H1 (cell line): ENCODE measurements at regions not wholly inside any gene's neighbourhood (a gene's known extent, or its start where the extent isn't known, plus 50 kb on each side); places are given as distances from the start of the nearest gene placed in this dataset.

Experiments
- CTCF ChIA-PET: fragments of 300-600 bp; sonication (Branson Sonifier 250); formaldehyde crosslinking; loops from one replicate; lab custom pipeline; 2021; ENCODE audit not compliant: partially characterized antibody; lab: Charles Lee
- POLR2A ChIA-PET: fragments of 300-600 bp; sonication (Branson Sonifier 250); formaldehyde crosslinking; loops from one replicate; lab custom pipeline; 2021; ENCODE audit warnings: inconsistent platforms; ENCODE audit not compliant: partially characterized antibody; lab: Charles Lee
- DNase-seq, 2 experiments: peaks; one replicate each; pipeline versions ENCODE4 v3.0.0 to v3.0.0-alpha.2; 2010 to 2022; ENCODE audit warnings: low spot score in 2 of 2, low read depth in 1 of 2, mixed read lengths in 1 of 2
- FAIRE-seq: peaks from 2 replicates; lab custom pipeline; 2011; peaks lifted over from hg19 to GRCh38; lab: Jason Lieb, UNC
- H2AFZ ChIP-seq: 2 replicates; pipeline ENCODE4 v1.8.1; 2012; ENCODE audit warnings: low read length, inconsistent platforms
- H2AK5ac ChIP-seq: 2 replicates; pipeline ENCODE4 v1.6.1; 2013; ENCODE audit warnings: low read depth, low read length
- H2BK120ac ChIP-seq: replicated peaks from 2 replicates; pipeline ENCODE3; 2013; ENCODE audit warnings: low read depth, low read length, inconsistent platforms
- H2BK12ac ChIP-seq: 2 replicates; pipeline ENCODE4 v1.6.1; 2013; ENCODE audit warnings: low read depth, low read length
- H2BK15ac ChIP-seq: 2 replicates; pipeline ENCODE4 v1.6.1; 2013; ENCODE audit warnings: low read length
- H2BK20ac ChIP-seq: 2 replicates; pipeline ENCODE4 v1.6.1; 2013; ENCODE audit warnings: low read length
- H2BK5ac ChIP-seq: 2 replicates; pipeline ENCODE4 v1.6.1; 2013; ENCODE audit warnings: low read depth, low read length
- H3K14ac ChIP-seq: 2 replicates; pipeline ENCODE4 v1.6.1; 2013; ENCODE audit warnings: inconsistent platforms; ENCODE audit not compliant: insufficient read length
- H3K18ac ChIP-seq: 2 replicates; pipeline ENCODE4 v1.6.1; 2013; ENCODE audit warnings: low read length; ENCODE audit errors: extremely low read depth
- H3K23ac ChIP-seq: 2 replicates; pipeline ENCODE4 v1.6.1; 2013; ENCODE audit warnings: inconsistent platforms; ENCODE audit not compliant: insufficient read length
- H3K23me2 ChIP-seq: 2 replicates; pipeline ENCODE4 v1.6.1; 2013; ENCODE audit warnings: low read depth, low read length
- H3K27ac ChIP-seq: 2 replicates; pipeline ENCODE4 v1.6.1; 2011; ENCODE audit warnings: low read depth, low read length, inconsistent platforms
- H3K27me3 ChIP-seq, 4 experiments: replicated peaks in 1 of 4; 1 replicate in 1 of 4; 2 replicates in 3 of 4; pipeline versions ENCODE4 v1.6.1 to v1.8.1; 2011 to 2013; ENCODE audit warnings: low read length in 3 of 4, mild to moderate bottlenecking in 3 of 4, inconsistent platforms in 2 of 4, mixed read lengths in 2 of 4, moderate library complexity in 1 of 4; ENCODE audit not compliant: control insufficient read depth in 3 of 4, insufficient read depth in 3 of 4; ENCODE audit errors: extremely low read depth in 1 of 4
- H3K36me3 ChIP-seq, 4 experiments: 2 replicates each; pipeline versions ENCODE4 v1.6.1 to v1.8.1; 2011 to 2013; ENCODE audit warnings: mild to moderate bottlenecking in 4 of 4, low read length in 3 of 4, moderate library complexity in 2 of 4, control low read depth in 1 of 4, inconsistent platforms in 1 of 4; ENCODE audit not compliant: insufficient read depth in 4 of 4, control insufficient read depth in 2 of 4
- H3K4ac ChIP-seq: replicated peaks from 2 replicates; pipeline ENCODE3; 2013; ENCODE audit warnings: low read length, low read depth, mixed read lengths, inconsistent platforms; ENCODE audit not compliant: insufficient read length
- H3K4me1 ChIP-seq, 4 experiments: replicated peaks in 1 of 4; 1 replicate in 1 of 4; 2 replicates in 3 of 4; pipeline versions ENCODE4 v1.6.1 to v1.8.1; 2011 to 2013; ENCODE audit warnings: low read length in 3 of 4, inconsistent platforms in 2 of 4, mixed read lengths in 1 of 4; ENCODE audit not compliant: insufficient read depth in 4 of 4, control insufficient read depth in 3 of 4
- H3K4me2 ChIP-seq, 2 experiments: 2 replicates each; pipeline versions ENCODE4 v1.6.1 to v1.8.1; 2011 to 2013; ENCODE audit warnings: low read depth in 2 of 2, low read length in 2 of 2, control low read depth in 1 of 2, inconsistent platforms in 1 of 2, mild to moderate bottlenecking in 1 of 2; ENCODE audit not compliant: insufficient read depth in 1 of 2
- H3K4me3 ChIP-seq, 4 experiments: fragments of 200-600, 300-600 bp in 1 of 4; sonication (generic), shearing (Covaris generic), sonication (Bioruptor Twin) in 1 of 4; 2 replicates each; pipeline versions ENCODE4 v1.5.1 to v1.8.1; 2011 to 2016; ENCODE audit warnings: low read length in 4 of 4, low read depth in 3 of 4, control low read depth in 2 of 4, inconsistent platforms in 2 of 4, mild to moderate bottlenecking in 2 of 4, mixed read lengths in 1 of 4, moderate library complexity in 1 of 4; ENCODE audit not compliant: insufficient read depth in 2 of 4; ENCODE audit errors: extremely low read depth in 1 of 4
- H3K56ac ChIP-seq: replicated peaks from 2 replicates; pipeline ENCODE3; 2013; ENCODE audit warnings: low read depth, mild to moderate bottlenecking, mixed read lengths, low read length, inconsistent platforms; ENCODE audit not compliant: insufficient read length
- H3K79me1 ChIP-seq: 2 replicates; pipeline ENCODE4 v1.6.1; 2013; ENCODE audit warnings: low read depth, low read length, control low read depth
- H3K79me2 ChIP-seq, 2 experiments: 2 replicates each; pipeline versions ENCODE4 v1.6.1 to v1.8.1; 2012 to 2013; ENCODE audit warnings: low read length in 2 of 2, mild to moderate bottlenecking in 2 of 2, inconsistent platforms in 1 of 2; ENCODE audit not compliant: insufficient read depth in 2 of 2, control insufficient read depth in 1 of 2
- H3K9ac ChIP-seq, 4 experiments: replicated peaks in 1 of 4; 1 replicate in 1 of 4; 2 replicates in 3 of 4; pipeline versions ENCODE4 v1.6.1 to v1.8.1; 2011 to 2013; ENCODE audit warnings: low read depth in 3 of 4, low read length in 3 of 4, control low read depth in 2 of 4, mild to moderate bottlenecking in 2 of 4, moderate library complexity in 2 of 4, inconsistent platforms in 1 of 4; ENCODE audit errors: extremely low read depth in 1 of 4
- H3K9me3 ChIP-seq, 2 experiments: 2 replicates each; pipeline versions ENCODE4 v1.6.1 to v1.8.1; 2012 to 2013; ENCODE audit warnings: mild to moderate bottlenecking in 2 of 2, moderate library complexity in 2 of 2, control low read depth in 1 of 2, inconsistent platforms in 1 of 2, low read depth in 1 of 2, low read length in 1 of 2, mixed read lengths in 1 of 2; ENCODE audit not compliant: insufficient read depth in 2 of 2
- H4K20me1 ChIP-seq, 2 experiments: replicated peaks in 1 of 2; 2 replicates each; pipeline versions ENCODE3 to v1.8.1; 2011 to 2013; ENCODE audit warnings: inconsistent platforms in 2 of 2, low read length in 2 of 2, mild to moderate bottlenecking in 1 of 2; ENCODE audit not compliant: insufficient read depth in 2 of 2, control insufficient read depth in 1 of 2
- H4K5ac ChIP-seq: 2 replicates; pipeline ENCODE4 v1.6.1; 2013; ENCODE audit warnings: low read length, low read depth, mixed read lengths, inconsistent platforms; ENCODE audit not compliant: insufficient read length
- H4K8ac ChIP-seq: 2 replicates; pipeline ENCODE4 v1.8.0; 2013; ENCODE audit warnings: mild to moderate bottlenecking, moderate library complexity, low read length, inconsistent platforms; ENCODE audit not compliant: insufficient read depth; ENCODE audit errors: extremely low read depth
- H4K91ac ChIP-seq: replicated peaks from 2 replicates; pipeline ENCODE3; 2013; ENCODE audit warnings: low read length, mixed read lengths, inconsistent platforms; ENCODE audit not compliant: insufficient read length
- ATF2 ChIP-seq: IDR thresholded peaks from 2 replicates; pipeline ENCODE4 v1.6.1; 2012; ENCODE audit warnings: low read length, inconsistent platforms
- E2F6 ChIP-seq: IDR thresholded peaks from 2 replicates; pipeline ENCODE4 v1.6.1; 2012; ENCODE audit warnings: inconsistent platforms
- PHF8 ChIP-seq: fragments of 200-600 bp; sonication (generic); conservative IDR thresholded peaks from 2 replicates; pipeline ENCODE4 v1.7.1; 2012; ENCODE audit warnings: low read depth, mild to moderate bottlenecking, inconsistent platforms, low read length, moderate library complexity
- RAD21 ChIP-seq, 2 experiments: IDR thresholded peaks in 1 of 2; conservative IDR thresholded peaks in 1 of 2; 2 replicates each; pipeline ENCODE4 v1.6.1; 2011; ENCODE audit warnings: low read depth in 2 of 2, low read length in 2 of 2, improper control_type of control experiment in 1 of 2, inconsistent platforms in 1 of 2, mild to moderate bottlenecking in 1 of 2, moderate library complexity in 1 of 2
- RNF2 ChIP-seq: fragments of 200-900, 300-1000 bp; sonication (generic); IDR thresholded peaks from 2 replicates; pipeline ENCODE4 v1.7.1; 2016; ENCODE audit warnings: borderline replicate concordance, low read depth, mild to moderate bottlenecking, antibody characterized with exemption, low read length; ENCODE audit not compliant: poor library complexity, severe bottlenecking; ENCODE audit errors: missing control alignments
- SP4 ChIP-seq: IDR thresholded peaks from 2 replicates; pipeline ENCODE4 v1.6.1; 2012; ENCODE audit warnings: low read length, inconsistent platforms
- ZNF274 ChIP-seq: IDR thresholded peaks from 2 replicates; pipeline ENCODE4 v1.7.0; 2012; ENCODE audit warnings: low read length, borderline replicate concordance; ENCODE audit errors: extremely low read depth
- WGBS, 2 experiments: shearing (Covaris generic) in 1 of 2; methylation state at CpG; one replicate each; pipeline versions ENCODE4 v1.1.6 to v1.1.7; 2013 to 2015; ENCODE audit warnings: low lambda C conversion rate in 2 of 2, mixed read lengths in 2 of 2, inconsistent platforms in 1 of 2, low coverage in 1 of 2, missing lambda C conversion rate in 1 of 2; ENCODE audit not compliant: insufficient replicate concordance in 2 of 2, insufficient coverage in 1 of 2, insufficient read length in 1 of 2; ENCODE audit errors: extremely low coverage in 1 of 2, missing lambda C conversion rate in 1 of 2; 5-methylcytosine and 5-hydroxymethylcytosine counted together

DNA sequence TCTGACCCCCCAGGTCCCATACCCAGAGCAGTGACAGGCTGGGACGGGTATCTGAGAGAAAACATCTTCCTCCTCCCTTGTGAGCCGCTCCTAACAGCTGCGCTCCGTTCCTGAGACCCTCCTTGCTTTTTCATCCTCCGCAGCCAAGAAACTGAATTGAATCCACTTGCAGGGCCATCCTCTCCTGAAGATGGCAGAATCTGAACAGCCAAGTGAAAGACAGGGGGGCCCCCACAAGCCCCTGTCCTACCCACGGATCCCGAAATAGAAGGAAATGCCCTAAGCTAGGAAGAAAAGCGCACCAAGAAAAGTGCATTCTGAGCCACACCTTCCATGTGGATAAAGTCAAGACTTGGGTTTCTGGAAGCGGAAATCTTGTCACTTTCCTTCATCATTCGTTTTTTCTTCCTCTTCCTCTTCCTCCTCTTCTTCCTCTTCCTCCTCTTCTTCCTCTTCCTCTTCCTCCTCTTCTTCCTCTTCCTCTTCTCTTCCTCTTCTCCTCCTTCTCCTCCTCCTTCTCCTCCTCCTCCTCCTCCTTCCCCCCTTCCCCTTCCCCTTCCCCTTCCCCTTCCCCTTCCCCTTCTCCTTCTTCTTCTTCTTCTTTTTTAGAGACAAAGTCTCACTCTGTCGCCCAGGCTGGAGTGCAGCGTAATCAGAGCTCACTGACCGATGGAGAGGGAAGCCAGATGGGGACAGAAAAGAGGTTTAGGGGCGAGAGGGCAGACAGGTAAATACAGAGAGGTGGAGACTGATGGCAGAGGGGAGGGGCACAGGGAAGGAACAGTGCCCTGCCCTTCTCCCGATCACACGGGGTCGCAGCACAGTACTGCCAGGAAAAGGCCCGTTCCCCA lies 86.0 kb upstream of the WWC2 start:
- Histone ChIP-seq H3K23ac (no peak overlapping the region), H3K27ac (no peak overlapping the region), H3K4me2 (peak overlapping the region; percentile 61 to 66), H3K4me3 (peak overlapping the region; percentile 24 to 47 (median 29); a peak in 5 of 8 replicates), H2BK20ac (no peak overlapping the region), H3K79me2 (no peaks in the 10 kb centered on the region), H3K27me3 (peaks cover 0 to 2% (median 0%) of the 10 kb centered on the region in 4 experiments; a peak in 3 of 7 replicates), H2BK12ac (no peak overlapping the region; the same call in 1 of the 2 replicates), H3K56ac (no peak overlapping the region), H4K91ac (no peak overlapping the region), H2BK120ac (no peak overlapping the region), H4K20me1 (no peaks in the 10 kb centered on the region), H3K4ac (no peak overlapping the region), H4K5ac (no peak overlapping the region), H3K79me1 (no peaks in the 10 kb centered on the region), H2AK5ac (no peak overlapping the region), H2BK15ac (no peak overlapping the region), H3K9ac (no peak overlapping the region), H2AFZ (peak overlapping the region; percentile 95), H3K18ac (no peak overlapping the region), H2BK5ac (no peak overlapping the region), H4K8ac (no peak overlapping the region), H3K14ac (no peak overlapping the region), H3K4me1 (peaks cover 0 to 4% (median 2%) of the 10 kb centered on the region in 4 experiments; a peak in 2 of 7 replicates), H3K23me2 (peaks cover 3% of the 10 kb centered on the region), H3K36me3 (no peaks in the 10 kb centered on the region), H3K9me3 (no peaks in the 10 kb centered on the region)
- POLR2A ChIA-PET, result interaction anchor here (1.1 kb wide), 1 partner anchor 84 kb away, joined by 3 read pairs; no protein-coding TSS in a partner anchor
- CTCF ChIA-PET, result interaction anchor here (0.8 to 8.4 kb wide), 30 partner anchors 9 to 288 kb away, joined by 3 to 69 read pairs (median 4); no protein-coding TSS in a partner anchor
- peak; percentile 13 for FAIRE-seq
- DNase-seq, result peak in 1 of 2 experiments; percentile 54
- WGBS, 2 experiments, result 56% methylated on average over 15 of the region's 18 CpGs; no CpG with 5 or more reads in 1 of the 2 experiments
- no peak for TF ChIP-seq E2F6
- no peak for TF ChIP-seq PHF8
- no peak for TF ChIP-seq ZNF274
- no peak for TF ChIP-seq ATF2
- TF ChIP-seq RNF2, result no peak
- TF ChIP-seq SP4, result no peak
- peak; percentile 57 to 68 for TF ChIP-seq RAD21 (IDR thresholded peaks at IDR 0.05 in 1 of 2, conservative IDR thresholded peaks at IDR 0.05 in 1 of 2; ENCODE audit: low read depth in 2 of 2, low read length in 2 of 2)
